SU-DHL-6 (cell line): ENCODE measurements at regions not wholly inside any gene's neighbourhood (a gene's known extent, or its start where the extent isn't known, plus 50 kb on each side); places are given as distances from the start of the nearest gene placed in this dataset.

Source experiments
- EZH2phosphoT487 ChIP-seq: fragments of 200-600 bp; sonication (generic), shearing (Covaris generic); conservative IDR thresholded peaks from 2 replicates; pipeline ENCODE4 v1.6.1; 2018; ENCODE audit warnings: mild to moderate bottlenecking, antibody characterized with exemption, low read length, moderate library complexity, mixed read lengths
- TF ChIP-seq, protein P1 (sequence below): fragments of 200-600 bp; sonication (generic); IDR thresholded peaks from one replicate; pipeline ENCODE4 v1.5.1; 2017; ENCODE audit warnings: antibody characterized with exemption, mild to moderate bottlenecking, low read length, moderate library complexity; ENCODE audit not compliant: insufficient read depth, poor library complexity, severe bottlenecking

DNA sequence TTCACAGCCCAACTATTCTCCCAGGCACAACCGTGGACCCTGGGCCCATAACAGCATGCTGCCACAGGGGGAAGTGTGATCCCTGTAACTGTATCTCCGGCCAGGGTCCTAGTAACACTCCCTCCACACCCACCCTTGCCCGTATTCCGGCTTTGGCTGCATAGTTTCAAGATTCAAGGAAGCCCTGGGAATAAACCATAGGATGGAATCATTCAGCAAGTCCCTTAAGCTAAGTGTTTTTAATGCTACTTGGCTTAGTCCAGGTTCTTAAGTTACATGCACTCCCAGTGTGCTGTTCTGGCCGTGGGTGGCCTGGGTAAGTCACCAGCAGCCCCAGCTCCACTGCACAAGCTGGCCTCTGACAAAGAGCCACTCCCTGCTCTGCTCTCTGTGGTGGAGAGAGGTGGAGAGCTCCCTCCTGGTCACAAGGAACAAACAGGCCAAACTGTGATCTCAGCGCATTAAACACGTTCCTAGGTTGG lies 532.4 kb upstream of the SGCG start:
- TF ChIP-seq, protein P1, sequence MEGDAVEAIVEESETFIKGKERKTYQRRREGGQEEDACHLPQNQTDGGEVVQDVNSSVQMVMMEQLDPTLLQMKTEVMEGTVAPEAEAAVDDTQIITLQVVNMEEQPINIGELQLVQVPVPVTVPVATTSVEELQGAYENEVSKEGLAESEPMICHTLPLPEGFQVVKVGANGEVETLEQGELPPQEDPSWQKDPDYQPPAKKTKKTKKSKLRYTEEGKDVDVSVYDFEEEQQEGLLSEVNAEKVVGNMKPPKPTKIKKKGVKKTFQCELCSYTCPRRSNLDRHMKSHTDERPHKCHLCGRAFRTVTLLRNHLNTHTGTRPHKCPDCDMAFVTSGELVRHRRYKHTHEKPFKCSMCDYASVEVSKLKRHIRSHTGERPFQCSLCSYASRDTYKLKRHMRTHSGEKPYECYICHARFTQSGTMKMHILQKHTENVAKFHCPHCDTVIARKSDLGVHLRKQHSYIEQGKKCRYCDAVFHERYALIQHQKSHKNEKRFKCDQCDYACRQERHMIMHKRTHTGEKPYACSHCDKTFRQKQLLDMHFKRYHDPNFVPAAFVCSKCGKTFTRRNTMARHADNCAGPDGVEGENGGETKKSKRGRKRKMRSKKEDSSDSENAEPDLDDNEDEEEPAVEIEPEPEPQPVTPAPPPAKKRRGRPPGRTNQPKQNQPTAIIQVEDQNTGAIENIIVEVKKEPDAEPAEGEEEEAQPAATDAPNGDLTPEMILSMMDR: no peak
- no peak for TF ChIP-seq EZH2phosphoT487
